HCT116 (cell line): ENCODE measurements at regions not wholly inside any gene's neighbourhood (a gene's known extent, or its start where the extent isn't known, plus 50 kb on each side); places are given as distances from the start of the nearest gene placed in this dataset.

Experiments
- ATF3 ChIP-seq: IDR thresholded peaks from 2 replicates; pipeline ENCODE4 v1.6.1; 2012
- CTCF ChIP-seq, 3 experiments: fragments of 200-600 bp in 1 of 3; sonication (generic) in 1 of 3; IDR thresholded peaks in 2 of 3; conservative IDR thresholded peaks in 1 of 3; 2 replicates each; pipeline ENCODE4 v1.5.1; 2012 to 2017; ENCODE audit warnings: low read depth in 2 of 3, low read length in 2 of 3, antibody characterized with exemption in 1 of 3, borderline replicate concordance in 1 of 3, control low read depth in 1 of 3, mild to moderate bottlenecking in 1 of 3, mixed read lengths in 1 of 3, mixed run types in 1 of 3, moderate library complexity in 1 of 3; ENCODE audit not compliant: insufficient read depth in 1 of 3
- ELF1 ChIP-seq: IDR thresholded peaks from 2 replicates; pipeline ENCODE4 v1.6.1; 2012; ENCODE audit warnings: low read depth, borderline replicate concordance
- EZH2 ChIP-seq: fragments of 200-600 bp; sonication (generic); IDR thresholded peaks from 2 replicates; pipeline ENCODE4 v1.6.1; 2017; ENCODE audit warnings: antibody characterized with exemption, mixed run types
- POLR2A ChIP-seq: IDR thresholded peaks from 2 replicates; pipeline ENCODE4 v1.7.0; 2011; ENCODE audit warnings: borderline replicate concordance; ENCODE audit not compliant: insufficient read depth, insufficient read length; ENCODE audit errors: extremely low read depth
- POLR2AphosphoS5 ChIP-seq: IDR thresholded peaks from 2 replicates; pipeline ENCODE4 v1.6.1; 2011; ENCODE audit warnings: mild to moderate bottlenecking, low read depth, low read length, moderate library complexity
- RAD21 ChIP-seq: IDR thresholded peaks from 2 replicates; pipeline ENCODE4 v1.6.1; 2012; ENCODE audit warnings: low read depth, mild to moderate bottlenecking
- REST ChIP-seq: IDR thresholded peaks from 2 replicates; pipeline ENCODE4 v1.6.1; 2012; ENCODE audit warnings: low read depth
- ZBTB33 ChIP-seq: IDR thresholded peaks from 2 replicates; pipeline ENCODE4 v1.6.1; 2011; ENCODE audit warnings: mild to moderate bottlenecking, low read length, moderate library complexity; ENCODE audit not compliant: insufficient replicate concordance; ENCODE audit errors: extremely low read depth

GRCh38 chr5:93070938-93071337 is 510.1 kb downstream of the NR2F1-AS1 start:
- TF ChIP-seq CTCF (IDR thresholded peaks at IDR 0.05 in 2 of 3, conservative IDR thresholded peaks at IDR 0.05 in 1 of 3; ENCODE audit: borderline replicate concordance in 1 of 3, insufficient read depth in 1 of 3, low read depth in 2 of 3, low read length in 2 of 3) = no peak
- no peak for TF ChIP-seq POLR2A
- no peak for TF ChIP-seq POLR2AphosphoS5
- TF ChIP-seq RAD21 = no peak
- no peak for TF ChIP-seq ELF1
- TF ChIP-seq ATF3 = no peak
- no peak for TF ChIP-seq ZBTB33
- TF ChIP-seq REST = no peak
- TF ChIP-seq EZH2 = no peak
